Cardiac muscle cell (in vitro differentiated cells and primary cell): ENCODE measurements at regions not wholly inside any gene's neighbourhood (a gene's known extent, or its start where the extent isn't known, plus 50 kb on each side); places are given as distances from the start of the nearest gene placed in this dataset.
"Not testable (repeated sequence)": the region's sequence is repeated elsewhere in the genome, so short reads cannot be mapped to it uniquely, and the experiment has no call there.

Experiments used
- DNase-seq, 2 donors: peaks; one replicate each; pipeline versions ENCODE4 v3.0.0 to v3.0.0-alpha.2; 2010 to 2017; ENCODE audit warnings: low read depth in 1 of 2, low spot score in 1 of 2
- H3K27ac ChIP-seq: fragments of 200-600 bp; sonication (generic); 2 replicates; pipeline ENCODE4 v1.5.1; 2016
- H3K27me3 ChIP-seq: fragments of 200-600 bp; sonication (generic); 2 replicates; pipeline ENCODE4 v1.6.0; 2016; ENCODE audit warnings: control low read depth
- H3K36me3 ChIP-seq: fragments of 200-600 bp; sonication (generic); 2 replicates; pipeline ENCODE4 v1.5.1; 2016; ENCODE audit warnings: control low read depth
- H3K4me1 ChIP-seq: fragments of 200-600 bp; sonication (generic); 2 replicates; pipeline ENCODE4 v1.8.1; 2017; ENCODE audit warnings: low read depth, mild to moderate bottlenecking, mixed run types
- H3K4me3 ChIP-seq: fragments of 200-600 bp; sonication (generic); 2 replicates; pipeline ENCODE4 v1.5.1; 2016; ENCODE audit warnings: mild to moderate bottlenecking
- H3K9me3 ChIP-seq: fragments of 200-600 bp; sonication (generic); 2 replicates; pipeline ENCODE4 v1.5.1; 2017; ENCODE audit warnings: low read depth, mild to moderate bottlenecking, control low read depth
- TF ChIP-seq, protein P1 (sequence below): IDR thresholded peaks from 2 replicates; pipeline ENCODE4 v1.5.1; 2012; ENCODE audit warnings: low read depth, mild to moderate bottlenecking, low read length

DNA sequence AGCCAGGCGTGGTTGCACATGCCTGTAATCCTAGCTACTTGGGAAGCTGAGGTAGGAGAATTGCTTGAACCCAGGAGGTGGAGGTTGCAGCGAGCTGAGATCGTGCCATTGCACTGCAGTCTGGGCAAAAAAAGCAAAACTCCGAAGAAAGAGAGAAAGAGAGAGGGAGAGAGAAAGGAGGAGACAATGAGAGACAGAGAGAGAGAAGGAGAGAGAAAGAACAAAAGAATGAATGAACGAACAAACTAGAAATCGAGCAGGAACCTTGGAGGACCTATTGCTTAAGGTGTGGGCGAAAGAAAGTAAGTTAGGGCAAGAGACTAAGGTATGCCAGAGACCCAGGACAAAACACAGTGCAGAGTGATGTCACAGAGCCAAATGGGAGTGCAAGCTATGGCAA, 102.8 kb upstream of the FBXO28 start:
- H3K27me3 ChIP-seq, H3K4me1 ChIP-seq, H3K36me3 ChIP-seq, DNase-seq, H3K4me3 ChIP-seq, H3K27ac ChIP-seq, H3K9me3 ChIP-seq: not testable (repeated sequence)

DNA sequence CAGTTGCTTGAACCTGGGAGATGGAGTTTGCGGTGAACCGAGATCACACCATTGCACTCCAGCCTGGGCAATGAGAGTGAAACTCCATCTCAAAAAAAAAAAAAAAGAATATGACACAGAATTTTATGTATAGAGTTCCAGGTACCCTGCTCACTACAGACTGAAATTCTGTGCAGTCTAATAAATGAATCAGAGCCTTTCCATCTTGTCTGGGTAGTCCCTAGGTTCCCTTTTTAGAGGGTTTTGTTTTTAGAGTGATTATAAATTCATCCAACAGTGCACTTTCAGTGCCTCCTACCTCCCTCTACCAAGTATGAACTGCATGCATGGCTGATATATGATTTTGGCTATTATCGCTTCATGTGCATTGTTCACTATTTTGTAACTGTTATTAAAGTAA, 107.9 kb upstream of the FBXO28 start:
- not testable (repeated sequence) for H3K27me3 ChIP-seq, H3K4me1 ChIP-seq, H3K36me3 ChIP-seq, H3K27ac ChIP-seq, H3K9me3 ChIP-seq, H3K4me3 ChIP-seq, DNase-seq

DNA sequence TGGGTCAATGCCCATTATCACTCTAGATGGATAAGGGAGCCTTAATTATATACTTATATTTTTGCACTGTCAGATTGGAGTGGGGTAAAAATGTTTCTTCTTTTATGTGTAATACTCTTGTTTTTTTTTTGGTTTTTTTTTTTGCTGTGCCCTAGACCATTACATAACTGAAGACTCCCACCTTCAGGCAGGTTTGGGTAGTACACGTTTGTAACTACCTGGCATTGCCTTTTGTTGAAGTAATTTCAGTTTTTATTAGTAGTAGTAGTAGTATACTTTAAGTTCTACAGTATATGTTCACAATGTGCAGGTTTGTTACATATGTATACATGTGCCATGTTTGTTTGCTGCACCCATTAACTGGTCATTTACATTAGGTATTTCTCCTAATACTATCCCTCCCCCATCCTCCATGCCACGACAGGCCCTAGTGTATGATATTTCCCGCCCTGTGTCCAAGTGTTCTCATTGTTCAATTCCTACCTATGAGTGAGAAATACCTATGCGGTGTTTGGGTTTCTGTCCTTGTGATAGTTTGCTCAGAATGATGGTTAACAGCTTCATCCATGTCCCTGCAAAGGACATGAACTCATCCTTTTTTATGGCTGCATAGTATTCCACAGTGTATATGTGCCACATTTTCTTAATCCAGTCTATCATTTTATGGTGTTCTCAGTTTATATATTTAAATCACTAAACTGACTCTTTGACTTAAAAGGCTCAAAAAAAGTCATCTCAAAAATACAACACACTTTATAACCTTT, 109.2 kb upstream of the FBXO28 start:
- not testable (repeated sequence) for H3K4me3 ChIP-seq, H3K36me3 ChIP-seq, H3K4me1 ChIP-seq, H3K27ac ChIP-seq, H3K27me3 ChIP-seq, H3K9me3 ChIP-seq
- peak; percentile 20 to 38 for DNase-seq
- TF ChIP-seq, protein P1, sequence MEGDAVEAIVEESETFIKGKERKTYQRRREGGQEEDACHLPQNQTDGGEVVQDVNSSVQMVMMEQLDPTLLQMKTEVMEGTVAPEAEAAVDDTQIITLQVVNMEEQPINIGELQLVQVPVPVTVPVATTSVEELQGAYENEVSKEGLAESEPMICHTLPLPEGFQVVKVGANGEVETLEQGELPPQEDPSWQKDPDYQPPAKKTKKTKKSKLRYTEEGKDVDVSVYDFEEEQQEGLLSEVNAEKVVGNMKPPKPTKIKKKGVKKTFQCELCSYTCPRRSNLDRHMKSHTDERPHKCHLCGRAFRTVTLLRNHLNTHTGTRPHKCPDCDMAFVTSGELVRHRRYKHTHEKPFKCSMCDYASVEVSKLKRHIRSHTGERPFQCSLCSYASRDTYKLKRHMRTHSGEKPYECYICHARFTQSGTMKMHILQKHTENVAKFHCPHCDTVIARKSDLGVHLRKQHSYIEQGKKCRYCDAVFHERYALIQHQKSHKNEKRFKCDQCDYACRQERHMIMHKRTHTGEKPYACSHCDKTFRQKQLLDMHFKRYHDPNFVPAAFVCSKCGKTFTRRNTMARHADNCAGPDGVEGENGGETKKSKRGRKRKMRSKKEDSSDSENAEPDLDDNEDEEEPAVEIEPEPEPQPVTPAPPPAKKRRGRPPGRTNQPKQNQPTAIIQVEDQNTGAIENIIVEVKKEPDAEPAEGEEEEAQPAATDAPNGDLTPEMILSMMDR = peak; percentile 31

DNA sequence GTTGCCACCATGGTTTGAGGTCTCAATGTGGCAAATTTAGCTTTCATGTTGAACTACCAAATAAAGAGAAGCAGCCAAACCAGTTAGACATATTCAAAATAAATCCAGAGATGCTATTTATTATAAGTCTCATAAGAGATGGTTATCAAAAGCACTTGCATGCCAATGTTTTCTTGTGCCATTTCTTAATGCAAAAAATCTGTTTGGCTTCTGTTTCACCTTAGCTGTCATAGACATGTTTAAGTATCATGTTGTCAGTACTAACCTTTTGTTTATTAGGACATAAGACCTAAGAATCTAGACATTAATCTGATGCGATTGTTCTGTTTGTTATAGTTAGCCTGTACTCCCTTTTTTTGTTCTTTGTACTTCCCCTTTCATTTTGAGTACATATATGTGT, 110.0 kb upstream of the FBXO28 start:
- H3K27me3 ChIP-seq, H3K36me3 ChIP-seq, H3K4me1 ChIP-seq, H3K9me3 ChIP-seq, DNase-seq, H3K27ac ChIP-seq, H3K4me3 ChIP-seq: not testable (repeated sequence)

DNA sequence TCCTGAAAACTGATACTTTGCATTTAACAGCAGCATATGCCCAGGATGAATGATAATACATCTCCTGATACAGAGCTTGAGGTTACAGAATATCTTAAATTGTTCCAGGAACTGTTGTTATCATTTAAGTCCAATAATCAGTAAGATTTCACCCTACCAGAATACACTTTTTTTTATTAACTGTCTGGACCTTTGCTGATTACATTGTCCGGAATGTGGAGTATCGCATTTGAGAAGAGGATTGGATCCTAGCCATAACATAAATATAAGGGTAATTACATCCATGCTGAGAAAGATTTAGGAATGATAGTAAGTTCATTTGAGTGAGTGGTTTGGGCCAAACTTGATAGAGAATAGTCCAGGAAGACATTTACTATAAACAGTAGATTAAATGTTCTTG, 112.2 kb upstream of the FBXO28 start:
- H3K4me1 ChIP-seq, DNase-seq, H3K27me3 ChIP-seq, H3K9me3 ChIP-seq, H3K27ac ChIP-seq, H3K4me3 ChIP-seq, H3K36me3 ChIP-seq: not testable (repeated sequence)

DNA sequence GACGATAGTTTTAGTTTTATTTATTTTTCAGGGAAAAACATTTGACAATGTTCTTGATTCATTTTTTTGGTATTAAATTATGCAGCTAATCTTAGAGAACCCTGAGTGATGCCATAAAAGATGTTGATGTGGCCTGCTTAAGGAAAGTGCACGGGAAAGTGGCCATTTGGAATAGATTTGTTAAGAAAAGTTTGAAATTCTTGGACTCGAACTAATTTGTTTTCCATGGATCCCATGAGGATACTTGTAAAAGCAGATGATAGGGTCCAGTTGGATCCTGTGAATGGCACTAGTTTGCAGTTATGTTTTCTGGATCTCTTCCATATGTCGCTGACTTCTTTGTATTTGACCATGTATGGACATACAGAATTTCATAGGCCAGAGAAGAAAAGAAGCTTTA, 114.2 kb upstream of the FBXO28 start:
- H3K27ac ChIP-seq, H3K4me3 ChIP-seq, H3K27me3 ChIP-seq, H3K36me3 ChIP-seq, DNase-seq, H3K9me3 ChIP-seq, H3K4me1 ChIP-seq: not testable (repeated sequence)

DNA sequence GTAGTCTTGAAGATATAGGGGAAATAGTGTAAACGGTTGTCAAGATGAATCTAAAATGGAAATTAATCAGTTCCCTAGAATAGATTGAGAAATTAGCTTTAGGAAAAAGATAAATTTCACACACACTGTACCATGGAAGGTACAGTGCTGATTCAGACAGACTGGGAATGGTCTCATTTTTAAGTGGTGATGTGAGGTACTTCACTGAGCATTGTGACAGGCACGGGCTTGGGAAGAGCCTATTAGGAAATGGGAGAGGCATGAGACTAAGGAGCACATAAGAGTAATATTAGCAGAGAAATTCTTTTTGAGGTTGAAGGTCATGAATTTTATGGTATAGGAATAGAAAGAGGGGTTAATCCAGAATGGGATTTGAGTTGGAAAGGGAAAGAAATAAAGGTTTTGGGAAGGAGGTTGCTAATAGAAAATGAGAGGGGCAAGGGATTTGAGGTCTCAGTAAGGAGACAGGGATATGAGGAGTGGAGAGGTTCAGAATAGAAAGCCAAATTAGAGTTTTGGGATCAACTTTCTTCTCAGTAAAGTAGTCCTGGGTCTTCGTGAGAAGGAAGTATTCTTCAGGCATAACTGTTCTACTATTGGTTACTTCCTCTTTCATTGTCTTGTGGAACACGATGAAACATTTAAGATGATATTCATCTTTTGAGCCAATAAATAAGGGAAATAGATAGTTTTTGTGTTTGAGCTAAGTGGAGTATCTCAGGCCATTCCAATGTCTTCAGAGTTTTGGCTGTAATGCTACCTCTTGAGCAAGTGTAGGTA, 115.0 kb upstream of the FBXO28 start:
- DNase-seq, H3K4me1 ChIP-seq, H3K36me3 ChIP-seq, H3K27me3 ChIP-seq, H3K27ac ChIP-seq, H3K4me3 ChIP-seq, H3K9me3 ChIP-seq: not testable (repeated sequence)

DNA sequence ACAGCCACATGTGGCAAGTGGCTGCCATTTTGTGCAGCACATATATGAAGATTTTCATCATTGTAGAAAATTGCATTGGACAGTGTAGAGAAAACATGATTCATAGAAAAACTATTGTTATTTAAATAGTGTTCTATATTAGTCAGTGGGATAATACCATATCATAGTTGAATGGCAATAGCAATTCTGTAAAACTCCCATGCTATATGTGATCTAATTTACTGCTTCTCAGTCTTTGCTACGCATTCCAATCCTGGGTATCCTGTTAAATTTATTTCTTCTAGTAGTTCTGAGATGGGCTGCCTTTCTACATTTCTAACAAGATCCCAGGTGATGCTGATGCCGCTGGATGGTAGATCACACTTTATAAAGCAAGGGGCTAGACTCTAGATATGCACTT, 117.5 kb upstream of the FBXO28 start:
- H3K27me3 ChIP-seq, H3K4me1 ChIP-seq, H3K36me3 ChIP-seq, H3K27ac ChIP-seq, DNase-seq, H3K4me3 ChIP-seq, H3K9me3 ChIP-seq: not testable (repeated sequence)

DNA sequence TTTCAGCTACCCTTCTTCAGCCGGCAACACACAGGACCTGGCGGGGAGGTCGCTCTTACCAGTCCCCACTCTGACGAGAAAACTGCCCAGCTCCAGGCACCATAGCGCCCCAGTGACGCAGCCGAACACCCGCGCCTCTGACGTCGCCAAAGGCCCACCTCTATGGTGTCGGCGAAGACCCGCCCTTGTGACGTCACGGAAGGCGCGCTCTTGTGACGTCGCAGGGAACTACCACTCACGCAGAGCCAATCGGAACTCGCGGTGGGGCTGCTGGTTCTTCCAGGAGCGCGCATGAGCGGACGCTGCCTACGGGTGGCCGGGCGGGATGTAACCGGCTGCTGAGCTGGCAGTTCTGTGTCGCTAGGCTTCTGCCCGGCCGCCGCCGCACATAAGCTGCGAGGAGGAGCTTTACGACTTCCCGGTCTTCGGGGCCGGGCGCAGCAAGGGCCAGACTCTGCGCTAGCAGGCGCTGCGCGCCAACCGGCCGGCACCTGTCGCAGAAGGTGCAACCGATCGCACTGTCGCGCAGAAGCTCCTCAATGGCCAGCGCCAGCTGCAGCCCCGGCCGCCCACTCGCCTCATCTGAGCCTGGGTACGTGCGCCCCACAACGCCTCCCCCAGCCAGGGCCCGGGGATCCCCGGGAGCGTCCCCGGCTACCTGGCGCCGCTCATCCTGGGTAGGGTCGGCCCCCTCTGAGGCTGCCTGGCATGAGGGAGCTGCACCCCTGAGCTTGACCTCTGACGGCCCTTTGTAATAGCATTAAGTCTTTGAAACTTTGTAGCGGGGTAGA, 121.3 kb upstream of the FBXO28 start:
- Histone ChIP-seq H3K27ac (peak overlapping the region; percentile 88), H3K4me3 (peak overlapping the region; percentile 92)
- peak; percentile 98 to 99 for DNase-seq
- H3K36me3 ChIP-seq, H3K27me3 ChIP-seq, H3K4me1 ChIP-seq, H3K9me3 ChIP-seq: not testable (repeated sequence)

DNA sequence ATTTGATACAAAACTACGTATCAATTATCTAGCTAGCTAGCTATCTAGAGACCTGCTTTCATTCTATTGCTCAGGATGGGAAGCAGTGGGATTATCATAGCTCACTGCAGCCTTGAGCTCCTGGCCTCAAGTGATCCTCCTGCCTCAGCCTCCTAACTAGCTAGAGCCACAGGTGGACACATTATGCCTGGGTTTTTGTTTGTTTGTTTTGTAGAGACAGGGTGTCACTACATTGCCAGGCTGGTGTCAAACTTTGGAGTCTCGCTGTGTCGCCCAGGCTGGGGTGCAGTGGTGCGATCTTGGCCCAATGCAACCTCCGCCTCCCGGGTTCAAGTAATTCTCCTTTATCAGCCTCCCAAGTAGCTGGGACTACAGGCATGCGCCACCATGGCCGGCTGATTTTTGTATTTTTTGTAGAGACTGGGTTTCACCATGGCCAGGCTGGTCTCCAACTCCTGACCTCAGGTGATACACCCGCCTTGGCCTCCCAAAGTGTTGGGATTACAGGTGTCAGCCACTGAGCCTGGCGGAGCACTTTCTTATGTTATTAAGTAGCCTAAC, 122.5 kb upstream of the FBXO28 start:
- H3K9me3 ChIP-seq, H3K4me1 ChIP-seq, H3K27me3 ChIP-seq, H3K36me3 ChIP-seq, DNase-seq, H3K4me3 ChIP-seq, H3K27ac ChIP-seq: not testable (repeated sequence)

DNA sequence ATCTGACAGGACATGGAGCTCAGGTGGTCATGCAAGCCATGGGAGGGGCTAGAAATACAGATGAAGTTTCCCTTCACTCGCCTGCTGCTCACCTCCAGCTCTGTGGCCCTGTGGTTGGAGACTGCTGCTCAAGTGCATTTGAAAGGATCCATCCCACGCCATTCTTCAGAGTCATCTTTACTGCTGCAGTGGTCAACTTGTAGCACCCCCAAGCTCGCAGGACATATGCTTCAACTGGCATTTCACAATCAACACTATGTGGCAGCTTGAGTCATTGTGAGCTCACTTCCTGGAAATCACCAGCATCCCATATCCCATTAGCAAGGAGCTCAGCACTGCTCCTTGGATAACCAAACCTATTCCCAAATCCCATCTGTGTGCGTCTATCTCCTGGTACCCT, 116.2 kb upstream of the TP53BP2 start:
- DNase-seq = peak in 1 of 2 donors; percentile 62
- not testable (repeated sequence) for H3K9me3 ChIP-seq, H3K27me3 ChIP-seq, H3K4me3 ChIP-seq, H3K4me1 ChIP-seq, H3K36me3 ChIP-seq, H3K27ac ChIP-seq

DNA sequence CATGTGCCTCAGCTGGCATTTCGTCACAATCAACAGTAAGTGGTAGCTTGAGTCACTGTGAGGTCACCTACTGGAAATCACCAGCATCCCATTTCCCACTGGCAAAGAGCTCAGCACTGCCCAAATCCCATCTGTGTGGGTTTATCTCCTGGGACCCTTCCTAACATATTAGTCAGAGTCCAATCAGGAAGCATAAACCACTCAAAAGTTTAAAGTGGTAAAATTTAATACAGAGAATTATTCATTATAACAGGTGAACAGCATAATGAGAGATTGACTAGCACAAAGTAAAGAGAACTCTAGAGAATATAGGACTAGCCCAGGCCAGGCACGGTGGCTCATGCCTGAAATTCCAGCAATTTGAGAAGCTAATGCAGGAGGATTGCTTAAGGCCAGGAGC, 107.1 kb upstream of the TP53BP2 start:
- not testable (repeated sequence) for H3K4me1 ChIP-seq, H3K27me3 ChIP-seq, H3K36me3 ChIP-seq, H3K9me3 ChIP-seq, H3K4me3 ChIP-seq, DNase-seq, H3K27ac ChIP-seq
